WERI-Rb-1 (cell line): ENCODE measurements at regions not wholly inside any gene's neighbourhood (a gene's known extent, or its start where the extent isn't known, plus 50 kb on each side); places are given as distances from the start of the nearest gene placed in this dataset.

Experiments used
- DNase-seq: peaks from one replicate; pipeline ENCODE4 v3.0.0-alpha.2; 2020
- H3K27ac ChIP-seq: fragments of 250-450 bp; sonication (Bioruptor Pico); 2 replicates; pipeline ENCODE4 v1.5.1; 2020; ENCODE audit warnings: mild to moderate bottlenecking, moderate library complexity
- H3K27me3 ChIP-seq: fragments of 250-450 bp; sonication (Bioruptor Pico); 2 replicates; pipeline ENCODE4 v1.5.1; 2021; ENCODE audit warnings: mild to moderate bottlenecking, low read depth, moderate library complexity; ENCODE audit not compliant: insufficient read depth, severe bottlenecking
- H3K36me3 ChIP-seq: fragments of 250-450 bp; sonication (Bioruptor Pico); 2 replicates; pipeline ENCODE4 v1.5.1; 2020; ENCODE audit warnings: mild to moderate bottlenecking, moderate library complexity
- H3K4me3 ChIP-seq: 2 replicates; pipeline ENCODE4 v1.5.1; 2011; ENCODE audit warnings: low read depth, mild to moderate bottlenecking, control low read depth, low read length
- H3K9me3 ChIP-seq: fragments of 250-450 bp; sonication (Bioruptor Pico); 2 replicates; pipeline ENCODE4 v1.5.1; 2021; ENCODE audit warnings: mild to moderate bottlenecking, moderate library complexity; ENCODE audit not compliant: severe bottlenecking
- TF ChIP-seq, protein P1 (sequence below): IDR thresholded peaks from 2 replicates; pipeline ENCODE4 v1.5.1; 2011; ENCODE audit warnings: low read depth, mild to moderate bottlenecking, control low read depth, inconsistent platforms, low read length

DNA sequence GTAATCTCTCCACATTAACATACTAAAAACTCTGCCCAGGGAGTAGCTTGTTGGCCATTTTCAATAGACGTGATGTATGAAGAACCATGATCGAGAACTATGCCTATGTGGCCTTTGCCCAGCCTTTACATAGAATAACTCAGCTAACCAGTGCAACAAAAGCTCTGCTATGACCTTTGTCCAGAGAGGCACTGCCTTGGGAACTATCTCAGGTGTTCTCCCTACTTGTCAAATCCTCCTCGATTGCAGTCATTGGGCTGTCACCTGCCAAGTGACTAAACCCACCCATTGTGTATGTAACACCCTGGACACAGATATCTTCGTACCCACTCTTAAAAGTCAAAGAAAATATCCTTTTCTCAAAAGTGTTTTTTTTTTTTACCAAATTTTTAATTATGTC, 610.3 kb upstream of the GALNTL6 start:
- Histone ChIP-seq H3K9me3 (no peaks in the 10 kb centered on the region), H3K4me3 (no peak overlapping the region), H3K27ac (no peak overlapping the region), H3K27me3 (no peaks in the 10 kb centered on the region), H3K36me3 (no peaks in the 10 kb centered on the region)
- DNase-seq, result no peak
- TF ChIP-seq, protein P1, sequence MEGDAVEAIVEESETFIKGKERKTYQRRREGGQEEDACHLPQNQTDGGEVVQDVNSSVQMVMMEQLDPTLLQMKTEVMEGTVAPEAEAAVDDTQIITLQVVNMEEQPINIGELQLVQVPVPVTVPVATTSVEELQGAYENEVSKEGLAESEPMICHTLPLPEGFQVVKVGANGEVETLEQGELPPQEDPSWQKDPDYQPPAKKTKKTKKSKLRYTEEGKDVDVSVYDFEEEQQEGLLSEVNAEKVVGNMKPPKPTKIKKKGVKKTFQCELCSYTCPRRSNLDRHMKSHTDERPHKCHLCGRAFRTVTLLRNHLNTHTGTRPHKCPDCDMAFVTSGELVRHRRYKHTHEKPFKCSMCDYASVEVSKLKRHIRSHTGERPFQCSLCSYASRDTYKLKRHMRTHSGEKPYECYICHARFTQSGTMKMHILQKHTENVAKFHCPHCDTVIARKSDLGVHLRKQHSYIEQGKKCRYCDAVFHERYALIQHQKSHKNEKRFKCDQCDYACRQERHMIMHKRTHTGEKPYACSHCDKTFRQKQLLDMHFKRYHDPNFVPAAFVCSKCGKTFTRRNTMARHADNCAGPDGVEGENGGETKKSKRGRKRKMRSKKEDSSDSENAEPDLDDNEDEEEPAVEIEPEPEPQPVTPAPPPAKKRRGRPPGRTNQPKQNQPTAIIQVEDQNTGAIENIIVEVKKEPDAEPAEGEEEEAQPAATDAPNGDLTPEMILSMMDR, result no peak

DNA sequence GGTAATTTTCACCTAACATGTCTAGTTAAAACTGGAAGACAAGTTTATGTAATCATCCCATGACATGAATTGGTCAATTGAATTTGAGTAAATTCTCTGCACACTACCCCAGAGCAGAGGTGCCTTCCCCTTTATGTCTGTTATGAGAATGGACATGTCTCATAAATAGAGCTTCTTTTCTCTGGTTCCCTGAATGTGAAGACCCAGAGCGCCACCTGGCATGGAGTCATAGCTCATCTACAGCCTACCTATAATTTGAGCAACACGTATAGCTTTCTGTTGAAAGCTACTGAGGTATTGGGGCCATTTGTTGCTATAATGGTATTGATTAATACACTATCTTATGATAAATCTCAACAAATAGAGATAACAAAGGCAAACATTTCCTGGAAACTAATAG, 626.5 kb upstream of the GALNTL6 start:
- TF ChIP-seq, protein P1, result peak; percentile 23; the same call in 1 of the 2 replicates
- no peaks in the 10 kb centered on the region for H3K36me3 ChIP-seq
- H3K4me3 ChIP-seq, result no peak overlapping the region
- no peaks in the 10 kb centered on the region for H3K9me3 ChIP-seq
- H3K27me3 ChIP-seq, result no peaks in the 10 kb centered on the region
- H3K27ac ChIP-seq, result no peak overlapping the region
- DNase-seq, result peak; percentile 39

DNA sequence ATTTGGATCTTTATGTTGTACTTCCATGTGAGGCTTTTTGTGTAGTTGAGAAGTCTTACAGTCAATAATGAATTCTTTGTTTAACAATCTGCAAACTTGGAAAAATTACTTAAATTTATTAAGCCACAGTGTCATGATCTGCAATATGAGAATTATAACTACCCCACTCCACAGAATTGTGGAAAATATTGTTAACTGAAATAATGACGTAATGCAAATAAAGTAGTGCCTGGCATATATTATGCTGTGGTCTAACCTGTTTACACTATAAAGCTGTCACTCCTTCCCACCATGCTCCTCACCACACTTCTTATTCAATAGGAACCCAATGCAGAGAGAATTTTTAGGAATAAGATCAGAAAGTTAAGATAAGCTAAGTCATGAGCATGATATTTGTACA, 632.1 kb upstream of the GALNTL6 start:
- Histone ChIP-seq H3K9me3 (no peaks in the 10 kb centered on the region), H3K4me3 (no peak overlapping the region), H3K27ac (no peak overlapping the region), H3K36me3 (no peaks in the 10 kb centered on the region), H3K27me3 (no peaks in the 10 kb centered on the region)
- DNase-seq, result no peak
- TF ChIP-seq, protein P1, result no peak

DNA sequence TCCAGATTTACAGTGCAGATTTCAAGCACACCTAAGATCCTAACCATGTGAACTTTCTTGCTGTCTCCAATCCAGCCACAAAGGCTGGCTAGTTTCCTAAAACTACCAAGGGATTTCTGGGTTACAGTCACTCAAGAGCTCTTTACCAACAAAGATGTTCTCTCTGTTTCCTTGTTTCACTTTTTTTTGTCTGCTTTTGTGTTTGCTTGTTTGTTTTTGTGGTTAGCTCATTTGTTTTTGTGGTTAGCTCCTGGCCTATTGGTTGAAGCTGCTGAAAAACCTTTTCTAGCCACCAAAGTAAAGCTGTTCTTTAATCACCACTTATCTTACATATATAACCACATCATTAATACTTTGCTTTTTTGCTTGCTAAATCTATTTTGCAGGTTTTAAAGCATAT, 642.5 kb upstream of the GALNTL6 start:
- H3K4me3 ChIP-seq, result no peak overlapping the region
- peaks cover 4% of the 10 kb centered on the region for H3K9me3 ChIP-seq
- no peak overlapping the region for H3K27ac ChIP-seq
- no peaks in the 10 kb centered on the region for H3K36me3 ChIP-seq
- TF ChIP-seq, protein P1, result no peak
- no peaks in the 10 kb centered on the region for H3K27me3 ChIP-seq
- DNase-seq, result no peak

DNA sequence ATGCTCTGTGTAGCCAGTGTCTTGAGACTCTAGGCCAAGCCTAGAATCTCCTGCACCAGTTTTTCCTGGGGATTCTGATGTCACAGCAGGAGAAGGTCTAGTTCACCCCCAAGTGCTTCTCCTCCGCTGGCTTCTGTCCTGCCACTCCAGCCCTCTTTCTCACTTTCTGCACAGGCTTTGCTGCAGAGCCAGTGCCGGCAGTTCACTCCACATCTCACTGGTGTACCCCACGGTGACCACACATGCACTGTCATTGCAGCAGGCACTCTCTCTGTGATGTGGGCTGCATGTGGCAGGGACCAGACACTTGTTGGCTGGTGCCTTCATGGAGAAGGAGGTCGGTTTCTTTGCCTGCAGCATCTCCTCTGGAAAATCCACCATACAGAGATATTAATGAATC, 643.8 kb upstream of the GALNTL6 start:
- DNase-seq, result no peak
- H3K9me3 ChIP-seq, result peaks cover 4% of the 10 kb centered on the region
- no peak overlapping the region for H3K4me3 ChIP-seq
- H3K27ac ChIP-seq, result no peak overlapping the region
- TF ChIP-seq, protein P1, result no peak
- H3K36me3 ChIP-seq, result no peaks in the 10 kb centered on the region
- H3K27me3 ChIP-seq, result no peaks in the 10 kb centered on the region

DNA sequence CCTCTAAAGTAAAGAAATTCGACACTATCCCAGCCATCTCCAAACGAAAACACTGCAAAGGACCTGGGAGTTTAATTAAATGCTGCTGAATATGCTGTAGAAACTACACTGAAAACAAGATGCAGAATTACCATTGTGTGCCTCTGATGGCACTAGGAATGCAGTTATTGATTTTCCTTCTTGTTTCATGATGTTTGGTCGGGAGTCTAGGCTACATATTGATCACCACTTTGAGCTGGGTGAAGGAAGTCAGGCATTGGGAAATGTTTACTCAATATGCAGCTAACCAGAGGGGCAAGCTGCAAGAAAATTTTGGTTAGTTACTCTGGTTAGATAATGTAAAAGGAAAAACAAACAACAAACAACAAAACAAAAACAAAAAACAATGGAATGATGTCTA, 650.7 kb upstream of the GALNTL6 start:
- Histone ChIP-seq H3K9me3 (no peaks in the 10 kb centered on the region), H3K27me3 (no peaks in the 10 kb centered on the region), H3K4me3 (no peak overlapping the region), H3K27ac (no peak overlapping the region), H3K36me3 (no peaks in the 10 kb centered on the region)
- no peak for DNase-seq
- TF ChIP-seq, protein P1, result no peak
